Prostate gland (tissue), 2 donors: ENCODE measurements at regions not wholly inside any gene's neighbourhood (a gene's known extent, or its start where the extent isn't known, plus 50 kb on each side); places are given as distances from the start of the nearest gene placed in this dataset.

Experiments
- CTCF ChIP-seq, 4 experiments: fragments of 200-600 bp in 2 of 4; fragments of 450-650 bp in 2 of 4; sonication (generic) in 2 of 4; IDR thresholded peaks; 1 replicate in 3 of 4; 2 replicates in 1 of 4; pipeline ENCODE4 v1.5.1; 2016 to 2019; ENCODE audit warnings: antibody characterized with exemption in 4 of 4, mild to moderate bottlenecking in 2 of 4, moderate library complexity in 2 of 4
- POLR2A ChIP-seq: fragments of 450-650 bp; IDR thresholded peaks from one replicate; pipeline ENCODE4 v1.6.1; 2016; ENCODE audit warnings: antibody characterized with exemption, mild to moderate bottlenecking
- POLR2AphosphoS5 ChIP-seq: sonication (generic); formaldehyde crosslinking; IDR thresholded peaks from one replicate; pipeline ENCODE4 v1.6.1; 2017; ENCODE audit warnings: antibody characterized with exemption

GRCh38 chr18:67354692-67355091 lies 161.8 kb downstream of the DSEL start:
- no peak for TF ChIP-seq CTCF (IDR thresholded peaks at IDR 0.05)
- no peak for TF ChIP-seq POLR2A
- TF ChIP-seq POLR2AphosphoS5 = no peak
